ENCODE measurements at regions not wholly inside any gene's neighbourhood (a gene's known extent, or its start where the extent isn't known, plus 50 kb on each side); places are given as distances from the start of the nearest gene placed in this dataset.

- no peak for TF ChIP-seq POLR2A (IDR thresholded peaks at IDR 0.05)
- TF ChIP-seq CTCF (IDR thresholded peaks at IDR 0.05) = no peak
Observed at GRCh38 chr5:67969176-67969575, 246.4 kb upstream of the PIK3R1 start.

Measured in Peyer's patch (tissue), 4 donors.